Ishikawa (cell line): ENCODE measurements at regions not wholly inside any gene's neighbourhood (a gene's known extent, or its start where the extent isn't known, plus 50 kb on each side); places are given as distances from the start of the nearest gene placed in this dataset.

Source experiments
- CREB1 ChIP-seq: IDR thresholded peaks from 2 replicates; pipeline ENCODE4 v1.6.1; 2012; ENCODE audit warnings: low read depth
- RAD21 ChIP-seq: IDR thresholded peaks from 2 replicates; pipeline ENCODE4 v1.6.1; 2012; ENCODE audit warnings: low read depth
- YY1 ChIP-seq: IDR thresholded peaks from 2 replicates; pipeline ENCODE4 v1.6.1; 2012; ENCODE audit warnings: low read depth

- TF ChIP-seq CREB1 (no peak), YY1 (no peak), RAD21 (no peak)
These were observed 717.3 kb downstream of the DIAPH3 start for GRCh38 chr13:59446391-59446790.
